ENCODE measurements at regions not wholly inside any gene's neighbourhood (a gene's known extent, or its start where the extent isn't known, plus 50 kb on each side); places are given as distances from the start of the nearest gene placed in this dataset.

GRCh38 chr5:159640921-159641320, 275.4 kb upstream of the ADRA1B start:
- H3K4me1 Mint-ChIP-seq, result no peaks in the 10 kb centered on the region
- no peaks in the 10 kb centered on the region for H3K27me3 Mint-ChIP-seq
- H3K27ac Mint-ChIP-seq, result no peak overlapping the region
- H3K9me3 Mint-ChIP-seq, result no peaks in the 10 kb centered on the region
- no peak overlapping the region for H3K4me3 Mint-ChIP-seq
- no peaks in the 10 kb centered on the region for H3K36me3 Mint-ChIP-seq
- no peak for DNase-seq
- CTCF ChIA-PET, result interaction anchor here (0.6 kb wide), 1 partner anchor 30 kb away, joined by 3 read pairs; no protein-coding TSS in a partner anchor

- CTCF ChIA-PET, result interaction anchor here (0.6 kb wide), 1 partner anchor 31 kb away, joined by 3 read pairs; no protein-coding TSS in a partner anchor
- H3K36me3 Mint-ChIP-seq, result no peaks in the 10 kb centered on the region
- DNase-seq, result no peak
- H3K4me1 Mint-ChIP-seq, result no peaks in the 10 kb centered on the region
- H3K4me3 Mint-ChIP-seq, result no peak overlapping the region
- no peak overlapping the region for H3K27ac Mint-ChIP-seq
- H3K9me3 Mint-ChIP-seq, result no peaks in the 10 kb centered on the region
- H3K27me3 Mint-ChIP-seq, result no peaks in the 10 kb centered on the region
Observed at GRCh38 chr5:159641371-159642039, 274.8 kb upstream of the ADRA1B start.

DNA sequence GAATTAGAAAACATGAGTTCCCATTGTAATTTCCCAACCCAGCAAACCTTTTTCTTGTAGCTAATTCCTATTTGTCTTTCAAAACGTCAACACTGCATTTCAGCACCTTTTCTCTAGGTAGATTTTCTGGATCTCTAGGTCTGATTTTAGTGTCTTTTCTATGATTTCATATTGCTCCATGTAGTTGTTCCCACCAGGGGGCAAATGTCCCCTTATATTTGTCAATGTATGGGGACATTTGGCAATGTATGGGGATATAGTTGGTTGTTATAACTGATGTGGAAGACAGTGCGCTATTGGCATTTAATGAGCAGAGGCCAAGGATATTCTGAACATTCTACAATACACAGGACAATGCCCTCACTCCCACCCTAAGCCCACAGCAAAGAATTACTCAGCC, 273.9 kb upstream of the ADRA1B start:
- no peak for DNase-seq
- no peaks in the 10 kb centered on the region for H3K9me3 Mint-ChIP-seq
- peaks cover 6% of the 10 kb centered on the region for H3K27me3 Mint-ChIP-seq
- no peak overlapping the region for H3K27ac Mint-ChIP-seq
- no peaks in the 10 kb centered on the region for H3K4me1 Mint-ChIP-seq
- no peaks in the 10 kb centered on the region for H3K36me3 Mint-ChIP-seq
- H3K4me3 Mint-ChIP-seq, result no peak overlapping the region
- CTCF ChIA-PET, result no interaction called here

DNA sequence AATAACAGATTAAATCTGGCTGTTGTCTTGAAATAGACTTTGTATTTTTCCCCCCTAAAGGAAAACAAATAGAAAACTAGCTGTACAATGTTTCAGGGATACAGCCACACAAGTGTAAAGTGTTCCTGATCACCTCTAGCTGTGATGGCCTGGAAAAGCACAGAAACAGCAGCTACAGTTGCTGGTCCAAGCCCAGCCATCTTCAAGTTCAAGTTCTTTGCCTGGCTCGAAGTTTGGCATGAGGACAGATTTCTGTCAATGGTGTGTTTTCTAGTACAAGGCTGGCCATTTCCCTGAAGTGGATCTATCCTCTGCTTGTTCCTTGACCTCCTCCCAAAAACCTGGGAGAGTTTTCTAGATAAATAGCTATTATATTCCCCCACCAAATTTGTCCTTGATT, 272.2 kb upstream of the ADRA1B start:
- Mint-ChIP-seq H3K4me1 (no peaks in the 10 kb centered on the region), H3K27me3 (peaks cover 6% of the 10 kb centered on the region), H3K27ac (no peak overlapping the region), H3K36me3 (no peaks in the 10 kb centered on the region), H3K4me3 (no peak overlapping the region), H3K9me3 (no peaks in the 10 kb centered on the region)
- no peak for DNase-seq
- CTCF ChIA-PET, result no interaction called here

GRCh38 chr5:159645179-159645846, 271.0 kb upstream of the ADRA1B start:
- Mint-ChIP-seq H3K27ac (no peak overlapping the region), H3K27me3 (peaks cover 6% of the 10 kb centered on the region), H3K4me3 (no peak overlapping the region), H3K4me1 (no peaks in the 10 kb centered on the region), H3K36me3 (no peaks in the 10 kb centered on the region), H3K9me3 (no peaks in the 10 kb centered on the region)
- DNase-seq, result no peak
- CTCF ChIA-PET, result interaction anchor here (1.6 kb wide), 1 partner anchor 13 kb away, joined by 3 read pairs; no protein-coding TSS in a partner anchor

GRCh38 chr5:159650803-159651202, 265.5 kb upstream of the ADRA1B start:
- H3K27ac Mint-ChIP-seq, result no peak overlapping the region

GRCh38 chr5:159655757-159656409, 260.4 kb upstream of the ADRA1B start:
- no peak for DNase-seq
- Mint-ChIP-seq H3K36me3 (no peaks in the 10 kb centered on the region), H3K27ac (no peak overlapping the region), H3K4me1 (no peaks in the 10 kb centered on the region), H3K9me3 (no peaks in the 10 kb centered on the region), H3K4me3 (no peak overlapping the region), H3K27me3 (peaks cover 4% of the 10 kb centered on the region)
- CTCF ChIA-PET, result no interaction called here

More at GRCh38 chr5:159650803-159651202, 265.5 kb upstream of the ADRA1B start:
- Mint-ChIP-seq H3K9me3 (no peaks in the 10 kb centered on the region), H3K27me3 (peaks cover 6% of the 10 kb centered on the region), H3K36me3 (no peaks in the 10 kb centered on the region), H3K4me3 (no peak overlapping the region), H3K4me1 (no peaks in the 10 kb centered on the region)
- CTCF ChIA-PET, result no interaction called here
- no peak for DNase-seq

GRCh38 chr5:159657298-159657697, 259.0 kb upstream of the ADRA1B start:
- peaks cover 4% of the 10 kb centered on the region for H3K27me3 Mint-ChIP-seq

DNA sequence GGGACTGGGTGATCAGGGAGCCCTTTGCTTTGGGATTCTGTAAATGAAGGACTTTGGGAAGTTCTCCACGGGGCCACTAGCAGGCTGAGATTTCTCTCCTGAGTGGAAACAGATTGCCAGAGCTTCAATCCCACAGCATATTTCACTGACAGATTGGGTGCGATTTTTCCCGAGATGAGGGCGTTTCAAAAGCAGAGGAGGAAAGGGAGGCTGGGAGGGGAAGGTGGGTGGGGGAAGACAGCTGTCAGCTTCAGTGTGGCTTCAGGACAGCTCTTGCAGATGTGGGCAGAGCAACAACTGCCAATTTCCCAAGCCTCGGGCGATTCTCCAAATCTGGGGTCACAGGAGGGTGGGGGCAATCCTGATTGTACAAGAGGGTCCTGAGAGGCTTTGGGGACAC, 258.5 kb upstream of the ADRA1B start:
- H3K4me1 Mint-ChIP-seq, result no peaks in the 10 kb centered on the region
- H3K4me3 Mint-ChIP-seq, result no peak overlapping the region
- DNase-seq, result no peak
- no peaks in the 10 kb centered on the region for H3K9me3 Mint-ChIP-seq
- H3K27ac Mint-ChIP-seq, result no peak overlapping the region
- H3K27me3 Mint-ChIP-seq, result peaks cover 4% of the 10 kb centered on the region
- CTCF ChIA-PET, result interaction anchor here (1.2 kb wide), 1 partner anchor 12 kb away, joined by 3 read pairs; no protein-coding TSS in a partner anchor
- no peaks in the 10 kb centered on the region for H3K36me3 Mint-ChIP-seq

More at GRCh38 chr5:159657298-159657697, 259.0 kb upstream of the ADRA1B start:
- Mint-ChIP-seq H3K4me1 (no peaks in the 10 kb centered on the region), H3K27ac (no peak overlapping the region), H3K36me3 (no peaks in the 10 kb centered on the region), H3K9me3 (no peaks in the 10 kb centered on the region), H3K4me3 (no peak overlapping the region)
- CTCF ChIA-PET, result no interaction called here
- DNase-seq, result no peak

DNA sequence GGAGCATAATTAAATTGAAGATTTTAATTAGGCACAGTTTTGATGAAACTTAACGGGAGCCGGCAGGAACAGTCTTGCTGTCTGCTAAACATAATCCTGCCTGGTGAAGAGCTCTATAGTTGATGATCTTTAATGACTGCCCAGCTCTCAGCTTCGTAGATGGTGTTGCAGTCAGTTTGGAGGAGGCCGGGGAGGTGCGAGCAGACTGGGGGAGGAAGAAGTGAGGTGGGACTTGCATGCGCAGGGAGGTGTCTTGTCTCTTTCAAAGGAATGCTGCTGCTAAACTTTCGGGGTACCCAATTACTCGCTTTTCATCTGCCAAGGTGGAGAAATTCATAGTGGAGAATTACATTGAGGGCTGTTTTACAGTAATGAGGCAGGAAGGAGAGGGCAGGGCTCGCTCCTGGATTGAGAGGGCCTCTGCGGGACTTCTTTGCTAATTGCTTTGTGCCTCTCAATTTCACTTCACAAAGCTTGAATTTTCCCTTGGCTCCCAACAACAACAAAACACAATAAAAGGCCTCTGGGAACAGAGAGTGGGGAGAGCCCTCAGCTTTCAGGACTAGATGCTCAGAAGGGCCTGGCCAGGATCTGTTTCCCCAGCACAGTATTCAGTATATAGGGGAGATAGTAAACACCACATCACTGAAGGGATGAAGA, 257.9 kb upstream of the ADRA1B start:
- Mint-ChIP-seq H3K36me3 (no peaks in the 10 kb centered on the region), H3K4me3 (no peak overlapping the region), H3K4me1 (no peaks in the 10 kb centered on the region), H3K27ac (no peak overlapping the region), H3K27me3 (peaks cover 4% of the 10 kb centered on the region), H3K9me3 (no peaks in the 10 kb centered on the region)
- CTCF ChIA-PET, result interaction anchor here (1.2 kb wide), 1 partner anchor 12 kb away, joined by 3 read pairs; no protein-coding TSS in a partner anchor
- no peak for DNase-seq

GRCh38 chr5:159660401-159660800, 255.9 kb upstream of the ADRA1B start:
- H3K27ac Mint-ChIP-seq, result no peak overlapping the region
- H3K4me1 Mint-ChIP-seq, result no peaks in the 10 kb centered on the region
- DNase-seq, result no peak
- no peaks in the 10 kb centered on the region for H3K36me3 Mint-ChIP-seq
- peaks cover 4% of the 10 kb centered on the region for H3K27me3 Mint-ChIP-seq
- CTCF ChIA-PET, result no interaction called here
- no peaks in the 10 kb centered on the region for H3K9me3 Mint-ChIP-seq
- H3K4me3 Mint-ChIP-seq, result no peak overlapping the region

DNA sequence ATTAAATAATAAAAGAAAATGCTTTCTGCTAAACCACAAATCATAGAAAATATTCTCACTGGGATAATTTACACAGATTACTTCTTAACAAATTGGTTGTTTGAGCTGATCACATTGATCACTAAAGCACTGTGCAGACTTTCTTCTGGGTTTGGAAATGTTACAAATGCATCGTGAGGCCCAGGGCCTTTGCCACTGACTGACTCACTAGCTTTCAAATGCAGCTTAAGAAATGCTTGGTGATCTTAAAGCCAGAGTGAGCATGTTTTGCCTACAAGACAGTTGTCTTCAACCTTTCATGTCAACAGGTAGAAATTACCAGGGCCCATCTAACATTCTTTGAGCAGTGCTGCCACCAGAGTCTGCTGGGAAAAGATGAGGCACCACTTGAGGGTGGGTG, 252.3 kb upstream of the ADRA1B start:
- no peak for DNase-seq
- CTCF ChIA-PET, result no interaction called here
- Mint-ChIP-seq H3K36me3 (no peaks in the 10 kb centered on the region), H3K4me1 (no peaks in the 10 kb centered on the region), H3K4me3 (no peak overlapping the region), H3K27me3 (peaks cover 8% of the 10 kb centered on the region), H3K27ac (no peak overlapping the region), H3K9me3 (no peaks in the 10 kb centered on the region)

- CTCF ChIA-PET, result no interaction called here
- no peak overlapping the region for H3K27ac Mint-ChIP-seq
- peaks cover 4% of the 10 kb centered on the region for H3K27me3 Mint-ChIP-seq
- no peak overlapping the region for H3K4me3 Mint-ChIP-seq
- no peaks in the 10 kb centered on the region for H3K36me3 Mint-ChIP-seq
- H3K9me3 Mint-ChIP-seq, result no peaks in the 10 kb centered on the region
- H3K4me1 Mint-ChIP-seq, result no peaks in the 10 kb centered on the region
- DNase-seq, result no peak
Observed at GRCh38 chr5:159667286-159667685, 249.0 kb upstream of the ADRA1B start.

DNA sequence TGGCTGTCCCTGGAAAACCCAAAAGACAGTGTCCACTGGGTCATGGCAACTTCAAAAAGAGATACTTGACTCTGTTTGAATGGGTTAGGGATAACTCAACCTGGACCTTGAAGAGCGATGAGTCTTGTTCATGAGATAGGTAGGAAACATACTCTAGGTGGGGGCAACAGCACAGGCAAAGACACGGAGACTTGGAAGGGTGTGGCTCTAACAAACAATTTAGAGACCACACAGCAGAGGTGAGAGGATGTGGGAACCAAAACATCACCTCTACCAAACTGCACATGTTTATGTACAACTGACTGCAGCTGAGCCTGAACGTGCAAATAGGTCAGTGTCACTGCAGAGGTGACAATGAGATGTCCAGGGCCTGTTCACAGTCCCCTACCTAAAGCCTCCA, 247.7 kb upstream of the ADRA1B start:
- CTCF ChIA-PET, result no interaction called here
- Mint-ChIP-seq H3K27ac (no peak overlapping the region), H3K36me3 (no peaks in the 10 kb centered on the region), H3K4me3 (no peak overlapping the region), H3K9me3 (peaks cover 3% of the 10 kb centered on the region), H3K27me3 (peaks cover 4% of the 10 kb centered on the region), H3K4me1 (no peaks in the 10 kb centered on the region)
- no peak for DNase-seq
